ENCODE measurements at regions not wholly inside any gene's neighbourhood (a gene's known extent, or its start where the extent isn't known, plus 50 kb on each side); places are given as distances from the start of the nearest gene placed in this dataset.

GRCh38 chr9:135348788-135349150, 130.8 kb upstream of the PPP1R26 start:
- ChIA-PET POLR2A (ENCODE audit: unreplicated experiment) (no interaction called here), CTCF (no interaction called here)
- Histone ChIP-seq H3K9me1 (ENCODE audit: insufficient read depth, low read length) (no peaks in the 10 kb centered on the region), H2AK5ac (ENCODE audit: low read depth, low read length) (no peak overlapping the region), H3K27ac (ENCODE audit: insufficient read depth, low read length) (no peak overlapping the region), H2BK20ac (ENCODE audit: low read depth, low read length) (no peak overlapping the region), H3K14ac (replicated peaks; ENCODE audit: low read depth, low read length) (no peak overlapping the region), H4K20me1 (ENCODE audit: insufficient read depth, low read length) (no peaks in the 10 kb centered on the region), H3K27me3 (ENCODE audit: control insufficient read depth, insufficient read depth, low read length) (no peaks in the 10 kb centered on the region), H3K56ac (ENCODE audit: extremely low read depth, insufficient read depth, low read length) (no peak overlapping the region), H2AK9ac (replicated peaks; ENCODE audit: low read depth, low read length, poor library complexity) (no peak overlapping the region), H3K9ac (ENCODE audit: low read depth, low read length) (no peak overlapping the region), H3K18ac (ENCODE audit: low read depth, low read length) (no peak overlapping the region), H2BK5ac (ENCODE audit: low read depth, low read length, poor library complexity, severe bottlenecking) (no peak overlapping the region), H4K8ac (ENCODE audit: low read depth in 2 of 2, low read length in 2 of 2) (no peak overlapping the region), H3K23ac (ENCODE audit: low read depth, low read length) (no peak overlapping the region), H3K4me3 (ENCODE audit: insufficient read depth, low read depth, low read length) (no peak overlapping the region), H3K9me3 (ENCODE audit: control insufficient read depth, insufficient read depth, low read length) (no peaks in the 10 kb centered on the region; the same call in none of the 2 replicates), H3K36me3 (ENCODE audit: control insufficient read depth, insufficient read depth, low read length) (no peaks in the 10 kb centered on the region), H3K79me1 (ENCODE audit: low read depth in 1 of 2, low read length in 2 of 2) (no peaks in the 10 kb centered on the region), H3K4me2 (ENCODE audit: low read depth, low read length) (no peak overlapping the region), H3K4ac (ENCODE audit: low read depth, low read length) (no peak overlapping the region), H4K5ac (ENCODE audit: low read depth, low read length) (no peak overlapping the region), H2BK15ac (ENCODE audit: low read depth, low read length) (no peak overlapping the region), H2BK120ac (ENCODE audit: low read depth, low read length) (no peak overlapping the region), H4K91ac (ENCODE audit: insufficient read depth, low read depth, low read length) (no peak overlapping the region), H2AFZ (replicated peaks; ENCODE audit: low read length, poor library complexity) (no peak overlapping the region), H3K4me1 (ENCODE audit: control insufficient read depth, insufficient read depth, low read length) (no peaks in the 10 kb centered on the region)
- in situ Hi-C loops (cut with MboI; ENCODE audit: low sequenced_read_pairs) (no loop called here), dilution Hi-C loops (cut with HindIII; ENCODE audit: low sequenced_read_pairs, unreplicated experiment) (no loop called here), intact Hi-C loops (cut with micrococcal nuclease) (no loop called here)
- TF ChIP-seq BHLHE40 (IDR thresholded peaks at IDR 0.05; ENCODE audit: low read depth, low read length) (no peak), POLR2A (IDR thresholded peaks at IDR 0.05; ENCODE audit: low read depth, low read length) (no peak), CEBPB (IDR thresholded peaks at IDR 0.05; ENCODE audit: low read depth, low read length) (no peak), SMC3 (IDR thresholded peaks at IDR 0.05; ENCODE audit: low read depth, low read length) (no peak), NFE2L2 (IDR thresholded peaks at IDR 0.05; ENCODE audit: low read depth, low read length) (no peak)
- TF ChIP-seq, protein P1, sequence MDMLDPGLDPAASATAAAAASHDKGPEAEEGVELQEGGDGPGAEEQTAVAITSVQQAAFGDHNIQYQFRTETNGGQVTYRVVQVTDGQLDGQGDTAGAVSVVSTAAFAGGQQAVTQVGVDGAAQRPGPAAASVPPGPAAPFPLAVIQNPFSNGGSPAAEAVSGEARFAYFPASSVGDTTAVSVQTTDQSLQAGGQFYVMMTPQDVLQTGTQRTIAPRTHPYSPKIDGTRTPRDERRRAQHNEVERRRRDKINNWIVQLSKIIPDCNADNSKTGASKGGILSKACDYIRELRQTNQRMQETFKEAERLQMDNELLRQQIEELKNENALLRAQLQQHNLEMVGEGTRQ (IDR thresholded peaks at IDR 0.05; ENCODE audit: low read depth, low read length): no peak
- WGBS, 2 experiments (ENCODE audit: extremely low coverage in 2 of 2, insufficient read length in 1 of 2): 60% methylated on average over 2 of the region's 9 CpGs; no CpG with 5 or more reads in 1 of the 2 experiments
- no peak for DNase-seq
- BruUV-seq (replicated peaks): no TSS peak
- no peak for ATAC-seq (ENCODE audit: low read depth)

Measured in IMR-90 (cell line).